GM12878 (cell line): ENCODE measurements at regions not wholly inside any gene's neighbourhood (a gene's known extent, or its start where the extent isn't known, plus 50 kb on each side); places are given as distances from the start of the nearest gene placed in this dataset.

Experiments used
- ATAC-seq: fragments of 200-7000 bp; cut with Tn5 transposase; 3 replicates; pipeline ENCODE4 v1.9.1; 2020; ENCODE audit warnings: mild to moderate bottlenecking, moderate library complexity
- BruUV-seq: library from RNA; stranded (reverse); fragments of 400-500 nt; replicated peaks from 2 replicates; lab custom pipeline; 2021; lab: Mats Ljungman, UMichigan
- CTCF ChIA-PET: fragments of 300-600 bp; sonication (Branson Sonifier 250); formaldehyde crosslinking; extraction: SDS; loops from one replicate; lab custom pipeline; 2021; ENCODE audit warnings: inconsistent platforms; lab: Yijun Ruan, JAX
- POLR2A ChIA-PET: fragments of 350-600 bp; formaldehyde crosslinking; extraction: SDS; loops from one replicate; lab custom pipeline; 2021; ENCODE audit warnings: inconsistent platforms; lab: Charles Lee
- RAD21 ChIA-PET: fragments of 300-600 bp; sonication (Branson Sonifier 250); formaldehyde crosslinking; loops from one replicate; lab custom pipeline; 2023; ENCODE audit warnings: antibody characterized with exemption; ENCODE audit not compliant: unreplicated experiment; lab: Charles Lee
- SMC1A ChIA-PET: fragments of 300-600 bp; sonication (Branson Sonifier 250); formaldehyde crosslinking; loops from one replicate; lab custom pipeline; 2023; ENCODE audit not compliant: unreplicated experiment, uncharacterized antibody; lab: Charles Lee
- DNase-seq: peaks from one replicate; pipeline ENCODE4 v3.0.0-alpha.2; 2011; ENCODE audit warnings: low read depth, low spot score
- FAIRE-seq: peaks from 3 replicates; lab custom pipeline; 2011; peaks lifted over from hg19 to GRCh38; lab: Jason Lieb, UNC
- H2AFZ ChIP-seq: 2 replicates; pipeline ENCODE4 v1.6.0; 2011; ENCODE audit warnings: low read depth, low read length, control low read depth; ENCODE audit not compliant: control insufficient read depth
- H3K27ac ChIP-seq: 2 replicates; pipeline ENCODE4 v1.5.1; 2011; ENCODE audit warnings: control low read depth; ENCODE audit not compliant: control insufficient read depth, insufficient read depth
- H3K27me3 ChIP-seq, 2 experiments: replicated peaks in 1 of 2; 2 replicates each; pipeline versions ENCODE4 v1.6.0 to v1.6.1; 2011; ENCODE audit warnings: low read length in 1 of 2; ENCODE audit not compliant: control insufficient read depth in 2 of 2, insufficient read depth in 2 of 2
- H3K36me3 ChIP-seq, 2 experiments: 2 replicates each; pipeline ENCODE4 v1.5.1; 2011; ENCODE audit warnings: low read length in 1 of 2; ENCODE audit not compliant: control insufficient read depth in 2 of 2, insufficient read depth in 2 of 2
- H3K4me1 ChIP-seq: 2 replicates; pipeline ENCODE4 v1.6.1; 2011; ENCODE audit warnings: mild to moderate bottlenecking, low read length, moderate library complexity, mixed read lengths; ENCODE audit not compliant: control insufficient read depth, insufficient read depth
- H3K4me2 ChIP-seq: 2 replicates; pipeline ENCODE4 v1.6.0; 2011; ENCODE audit warnings: control low read depth; ENCODE audit not compliant: control insufficient read depth, insufficient read depth
- H3K4me3 ChIP-seq: fragments of 200-600 bp; sonication (generic); 2 replicates; pipeline ENCODE4 v1.5.1; 2016
- H3K79me2 ChIP-seq: 2 replicates; pipeline ENCODE4 v1.6.0; 2011; ENCODE audit warnings: low read length; ENCODE audit not compliant: control insufficient read depth, insufficient read depth
- H3K9ac ChIP-seq: 2 replicates; pipeline ENCODE4 v1.8.0; 2011; ENCODE audit warnings: low read length, control low read depth, mixed read lengths; ENCODE audit not compliant: control insufficient read depth, insufficient read depth
- H3K9me3 ChIP-seq: replicated peaks from 3 replicates; pipeline ENCODE4 v1.5.1; 2011; ENCODE audit warnings: mild to moderate bottlenecking, low read length; ENCODE audit not compliant: control insufficient read depth, insufficient read depth
- H4K20me1 ChIP-seq: 2 replicates; pipeline ENCODE4 v1.6.0; 2011; ENCODE audit not compliant: control insufficient read depth, insufficient read depth
- IRF4 ChIP-seq: IDR thresholded peaks from 2 replicates; pipeline ENCODE4 v1.6.1; 2011; ENCODE audit warnings: low read depth, low read length
- RB1 ChIP-seq: fragments of 450-650 bp; formaldehyde crosslinking; IDR thresholded peaks from 2 replicates; pipeline ENCODE4 v1.6.1; 2017; ENCODE audit warnings: mild to moderate bottlenecking, borderline replicate concordance
- WRNIP1 ChIP-seq: IDR thresholded peaks from 2 replicates; pipeline ENCODE4 v1.6.1; 2011; ENCODE audit warnings: low read depth, low read length, improper control_type of control experiment, borderline replicate concordance
- WGBS: methylation state at CpG from one replicate; pipeline ENCODE4 v1.1.6; 2016; ENCODE audit warnings: low lambda C conversion rate; ENCODE audit not compliant: insufficient replicate concordance, insufficient coverage; ENCODE audit errors: missing lambda C conversion rate; 5-methylcytosine and 5-hydroxymethylcytosine counted together
- in situ Hi-C: fragments of 300-500 bp; cut with MboI; formaldehyde crosslinking; loops from 9 replicates; pipeline ENCODE4 v1.14.3; 2018; ENCODE audit warnings: mixed read lengths
- intact Hi-C: fragments of 100-400 bp; cut with micrococcal nuclease; formaldehyde crosslinking; loops from one replicate; pipeline ENCODE4 v1.14.2; 2022; ENCODE audit not compliant: unreplicated experiment
- TF ChIP-seq, protein P1 (sequence below): IDR thresholded peaks from 2 replicates; pipeline ENCODE4 v1.6.1; 2012; ENCODE audit warnings: mild to moderate bottlenecking, low read depth, low read length

DNA sequence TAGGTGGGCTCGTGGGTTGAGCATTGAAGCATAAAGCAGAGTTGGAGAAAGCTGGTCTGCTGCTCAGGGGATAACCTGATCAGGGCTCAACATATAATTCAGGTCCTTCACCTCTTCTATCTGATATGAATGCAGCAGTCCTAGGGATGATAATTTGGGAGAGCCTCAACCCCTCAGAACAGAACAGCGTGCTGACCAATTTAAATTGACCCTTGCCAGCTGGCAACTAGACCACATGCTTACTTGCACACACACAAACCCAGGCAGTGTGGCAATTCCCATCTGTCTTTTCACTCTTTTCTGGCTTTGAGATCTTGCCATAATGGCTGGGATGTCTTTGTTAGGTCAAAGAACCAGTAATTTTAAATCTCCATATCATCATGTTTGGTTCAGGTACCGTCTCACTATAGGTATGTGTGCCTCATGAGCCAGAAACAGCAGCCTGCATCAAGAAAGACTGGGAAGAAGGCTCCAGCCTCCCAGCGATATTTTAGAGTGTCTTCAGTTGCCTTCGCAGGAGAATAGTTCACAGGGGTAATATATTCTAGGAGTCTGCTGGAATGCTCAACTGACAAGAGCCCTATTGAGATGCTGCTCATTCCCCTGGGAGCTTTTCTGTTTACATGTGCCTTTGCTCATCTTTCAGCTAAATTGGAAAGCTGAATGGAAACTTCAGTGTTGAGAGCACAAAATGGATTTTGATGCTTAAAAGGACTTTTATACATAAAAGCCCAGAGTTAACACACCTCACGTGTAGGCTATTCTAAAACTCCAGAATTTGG is 497.6 kb downstream of the RASEF start (continued):
- TF ChIP-seq, protein P1, sequence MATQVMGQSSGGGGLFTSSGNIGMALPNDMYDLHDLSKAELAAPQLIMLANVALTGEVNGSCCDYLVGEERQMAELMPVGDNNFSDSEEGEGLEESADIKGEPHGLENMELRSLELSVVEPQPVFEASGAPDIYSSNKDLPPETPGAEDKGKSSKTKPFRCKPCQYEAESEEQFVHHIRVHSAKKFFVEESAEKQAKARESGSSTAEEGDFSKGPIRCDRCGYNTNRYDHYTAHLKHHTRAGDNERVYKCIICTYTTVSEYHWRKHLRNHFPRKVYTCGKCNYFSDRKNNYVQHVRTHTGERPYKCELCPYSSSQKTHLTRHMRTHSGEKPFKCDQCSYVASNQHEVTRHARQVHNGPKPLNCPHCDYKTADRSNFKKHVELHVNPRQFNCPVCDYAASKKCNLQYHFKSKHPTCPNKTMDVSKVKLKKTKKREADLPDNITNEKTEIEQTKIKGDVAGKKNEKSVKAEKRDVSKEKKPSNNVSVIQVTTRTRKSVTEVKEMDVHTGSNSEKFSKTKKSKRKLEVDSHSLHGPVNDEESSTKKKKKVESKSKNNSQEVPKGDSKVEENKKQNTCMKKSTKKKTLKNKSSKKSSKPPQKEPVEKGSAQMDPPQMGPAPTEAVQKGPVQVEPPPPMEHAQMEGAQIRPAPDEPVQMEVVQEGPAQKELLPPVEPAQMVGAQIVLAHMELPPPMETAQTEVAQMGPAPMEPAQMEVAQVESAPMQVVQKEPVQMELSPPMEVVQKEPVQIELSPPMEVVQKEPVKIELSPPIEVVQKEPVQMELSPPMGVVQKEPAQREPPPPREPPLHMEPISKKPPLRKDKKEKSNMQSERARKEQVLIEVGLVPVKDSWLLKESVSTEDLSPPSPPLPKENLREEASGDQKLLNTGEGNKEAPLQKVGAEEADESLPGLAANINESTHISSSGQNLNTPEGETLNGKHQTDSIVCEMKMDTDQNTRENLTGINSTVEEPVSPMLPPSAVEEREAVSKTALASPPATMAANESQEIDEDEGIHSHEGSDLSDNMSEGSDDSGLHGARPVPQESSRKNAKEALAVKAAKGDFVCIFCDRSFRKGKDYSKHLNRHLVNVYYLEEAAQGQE, result no peak
- TF ChIP-seq RB1 (no peak), IRF4 (no peak)

DNA sequence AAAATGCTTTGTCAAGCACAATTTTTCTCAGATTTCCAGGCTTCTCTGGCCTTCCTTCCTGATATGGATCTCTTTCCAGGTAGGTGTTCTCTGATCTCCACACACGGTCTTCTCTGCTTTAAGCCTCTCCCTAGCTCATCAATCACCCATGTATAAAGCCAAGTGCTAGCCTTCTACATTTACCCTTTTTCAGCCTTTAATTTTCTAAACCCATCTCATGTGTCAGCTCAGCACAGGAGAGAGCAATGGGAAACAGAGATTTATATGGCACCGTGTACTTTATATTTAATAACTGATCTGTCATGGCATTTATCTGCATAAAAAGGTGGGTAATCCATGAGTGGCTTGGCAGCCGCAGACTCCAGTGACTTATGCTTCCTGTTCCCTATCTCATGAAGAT is 495.0 kb downstream of the RASEF start:
- Histone ChIP-seq H3K36me3 (no peaks in the 10 kb centered on the region), H3K27ac (no peak overlapping the region), H3K4me3 (no peak overlapping the region), H3K4me1 (no peaks in the 10 kb centered on the region), H3K9ac (no peak overlapping the region), H3K4me2 (no peak overlapping the region)
- ChIA-PET RAD21 (no interaction called here), CTCF (no interaction called here)
- intact Hi-C loops (no loop called here), in situ Hi-C loops (no loop called here)
- no peak for DNase-seq
- WGBS, result 29% methylated on average over 3 of the region's 3 CpGs
- no peak for TF ChIP-seq WRNIP1
- TF ChIP-seq, all 136 proteins: peak for 0
- H3K79me2 ChIP-seq, result no peaks in the 10 kb centered on the region
- no peak overlapping the region for H2AFZ ChIP-seq
- no TSS peak for BruUV-seq
- ChIA-PET SMC1A (no interaction called here), POLR2A (no interaction called here)
- H3K27me3 ChIP-seq, result no peaks in the 10 kb centered on the region
- H3K9me3 ChIP-seq, result no peaks in the 10 kb centered on the region
- no peaks in the 10 kb centered on the region for H4K20me1 ChIP-seq
- ATAC-seq, result no peak
- no peak for FAIRE-seq
